RWPE2 (cell line): ENCODE measurements at regions not wholly inside any gene's neighbourhood (a gene's known extent, or its start where the extent isn't known, plus 50 kb on each side); places are given as distances from the start of the nearest gene placed in this dataset.

Experiments used
- ATAC-seq: fragments of 200-7000 bp; cut with Tn5 transposase; 3 replicates; pipeline ENCODE4 v1.9.1; 2021; ENCODE audit warnings: low read depth
- DNase-seq: peaks from one replicate; pipeline ENCODE4 v3.0.0-alpha.2; 2020; ENCODE audit warnings: low spot score
- H3K27ac ChIP-seq: fragments of 450-650 bp; 2 replicates; pipeline ENCODE4 v1.5.1; 2017; ENCODE audit warnings: mild to moderate bottlenecking; ENCODE audit not compliant: poor library complexity, severe bottlenecking
- H3K27me3 ChIP-seq: fragments of 250-450 bp; sonication (Bioruptor Pico); 2 replicates; pipeline ENCODE4 v1.5.1; 2021; ENCODE audit warnings: mild to moderate bottlenecking, moderate library complexity; ENCODE audit not compliant: insufficient read depth, poor library complexity, severe bottlenecking
- H3K36me3 ChIP-seq: fragments of 250-450 bp; sonication (Bioruptor Pico); 2 replicates; pipeline ENCODE4 v1.5.1; 2020; ENCODE audit warnings: low read depth, mild to moderate bottlenecking, moderate library complexity
- H3K4me1 ChIP-seq: fragments of 250-450 bp; sonication (Bioruptor Pico); 2 replicates; pipeline ENCODE4 v1.5.1; 2021; ENCODE audit warnings: mild to moderate bottlenecking, moderate library complexity; ENCODE audit not compliant: insufficient read depth, poor library complexity, severe bottlenecking
- H3K4me3 ChIP-seq: fragments of 250-450 bp; sonication (Bioruptor Pico); 2 replicates; pipeline ENCODE4 v1.5.1; 2021; ENCODE audit warnings: mild to moderate bottlenecking, moderate library complexity; ENCODE audit not compliant: severe bottlenecking
- H3K9me3 ChIP-seq: fragments of 250-450 bp; sonication (Bioruptor Pico); 2 replicates; pipeline ENCODE4 v1.5.1; 2021; ENCODE audit warnings: mild to moderate bottlenecking, moderate library complexity; ENCODE audit not compliant: severe bottlenecking
- CTCF ChIP-seq: fragments of 450-650 bp; IDR thresholded peaks from one replicate; pipeline ENCODE4 v1.5.1; 2017; ENCODE audit warnings: mild to moderate bottlenecking, moderate library complexity; ENCODE audit not compliant: poor library complexity, severe bottlenecking

DNA sequence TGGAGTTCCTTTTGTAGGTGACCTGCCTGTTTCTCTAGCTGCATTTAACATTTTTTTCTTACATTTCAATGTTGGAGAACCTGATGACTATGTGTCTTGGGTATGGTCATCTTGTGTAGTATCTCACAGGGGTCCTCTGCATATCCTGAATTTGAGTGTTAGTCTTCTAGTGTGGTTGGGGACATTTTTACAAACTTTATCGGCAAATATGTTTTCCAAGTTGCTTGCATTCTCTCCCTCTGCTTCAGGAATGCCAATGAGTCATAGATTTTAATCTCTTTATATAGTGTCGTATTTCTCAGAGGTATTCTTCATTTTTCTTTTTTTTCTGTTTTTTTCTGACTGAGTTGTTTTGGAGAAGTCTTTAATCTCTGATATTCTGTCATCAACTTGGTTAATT, 684.0 kb downstream of the NCAM2 start:
- H3K4me3 ChIP-seq, result no peak overlapping the region

GRCh38 chr21:21688889-21689288, 690.7 kb downstream of the NCAM2 start:
- H3K4me3 ChIP-seq, result no peak overlapping the region
- no peak overlapping the region for H3K27ac ChIP-seq
- H3K27me3 ChIP-seq, result no peaks in the 10 kb centered on the region
- H3K9me3 ChIP-seq, result no peaks in the 10 kb centered on the region
- H3K4me1 ChIP-seq, result no peaks in the 10 kb centered on the region
- DNase-seq (no peak), ATAC-seq (no peak; the same call in 2 of the 3 replicates)
- H3K36me3 ChIP-seq, result no peaks in the 10 kb centered on the region
- no peak for TF ChIP-seq CTCF

More for the DNA sequence above, 684.0 kb downstream of the NCAM2 start:
- H3K9me3 ChIP-seq, result no peaks in the 10 kb centered on the region
- H3K27me3 ChIP-seq, result peaks cover 5% of the 10 kb centered on the region
- no peaks in the 10 kb centered on the region for H3K36me3 ChIP-seq
- no peak overlapping the region for H3K27ac ChIP-seq
- no peak for DNase-seq
- 0 out of 3 replicates have a peak, but pooled peaks have one; percentile 31 for ATAC-seq
- no peaks in the 10 kb centered on the region for H3K4me1 ChIP-seq
- no peak for TF ChIP-seq CTCF

DNA sequence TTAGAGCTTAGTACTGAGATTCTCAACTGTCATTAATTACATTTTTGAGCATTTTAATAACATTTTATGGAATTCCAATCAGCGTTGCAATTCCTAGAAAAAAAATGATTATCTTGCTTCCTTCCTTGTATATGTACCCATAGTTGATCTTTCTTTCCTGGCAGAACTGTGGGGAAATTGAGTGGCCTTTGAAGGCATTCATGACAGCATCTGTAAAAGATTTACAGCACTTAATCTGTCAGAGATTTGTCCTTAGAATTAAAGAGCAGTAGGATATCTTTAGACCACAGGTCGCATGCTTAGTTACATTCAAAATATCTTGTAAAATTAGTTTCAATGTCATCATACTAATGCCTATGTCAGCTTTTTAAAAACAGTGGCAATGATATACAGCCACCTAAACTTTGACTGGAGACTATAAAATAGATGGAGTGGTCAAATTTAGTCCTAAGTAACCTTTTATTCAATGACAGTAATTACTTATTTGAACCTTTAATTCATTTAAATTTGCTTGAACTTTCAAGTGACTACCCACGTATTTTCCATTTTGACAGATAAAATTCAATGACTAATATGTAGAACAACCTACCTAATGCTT, 692.0 kb downstream of the NCAM2 start:
- H3K27ac ChIP-seq, result no peak overlapping the region
- no peak for ATAC-seq
- TF ChIP-seq CTCF, result no peak
- DNase-seq, result no peak
- no peaks in the 10 kb centered on the region for H3K27me3 ChIP-seq
- H3K9me3 ChIP-seq, result no peaks in the 10 kb centered on the region
- H3K4me1 ChIP-seq, result no peaks in the 10 kb centered on the region
- H3K4me3 ChIP-seq, result no peak overlapping the region
- no peaks in the 10 kb centered on the region for H3K36me3 ChIP-seq

- no peaks in the 10 kb centered on the region for H3K9me3 ChIP-seq
- TF ChIP-seq CTCF, result no peak
- H3K27ac ChIP-seq, result no peak overlapping the region
- no peaks in the 10 kb centered on the region for H3K4me1 ChIP-seq
- ATAC-seq, result no peak
- no peak for DNase-seq
- H3K27me3 ChIP-seq, result no peaks in the 10 kb centered on the region
- H3K4me3 ChIP-seq, result no peak overlapping the region
- H3K36me3 ChIP-seq, result no peaks in the 10 kb centered on the region
Observed at GRCh38 chr21:21712748-21713520, 714.7 kb downstream of the NCAM2 start.
